ENCODE measurements at regions not wholly inside any gene's neighbourhood (a gene's known extent, or its start where the extent isn't known, plus 50 kb on each side); places are given as distances from the start of the nearest gene placed in this dataset.

DNA sequence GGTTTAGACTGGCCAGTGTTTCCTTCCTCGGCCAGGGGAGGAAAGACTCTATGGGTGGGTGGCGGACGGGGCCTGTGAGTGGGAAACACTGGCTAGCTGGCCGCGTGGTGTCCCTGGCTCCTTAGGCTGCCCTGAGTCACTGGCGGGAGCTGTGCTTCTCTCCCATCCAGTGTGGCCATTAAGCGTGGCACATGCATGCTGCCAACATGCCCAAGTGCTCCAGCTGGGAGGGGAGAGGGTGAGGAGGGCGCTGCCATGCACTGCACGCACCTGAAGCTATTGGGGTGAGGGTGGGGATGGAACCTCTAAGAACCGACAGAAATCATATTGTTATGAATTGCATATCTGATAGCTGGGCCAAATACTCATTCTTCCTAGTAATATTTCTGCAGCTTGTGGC is 270.8 kb downstream of the CALCRL start:
- TF ChIP-seq, protein P1, sequence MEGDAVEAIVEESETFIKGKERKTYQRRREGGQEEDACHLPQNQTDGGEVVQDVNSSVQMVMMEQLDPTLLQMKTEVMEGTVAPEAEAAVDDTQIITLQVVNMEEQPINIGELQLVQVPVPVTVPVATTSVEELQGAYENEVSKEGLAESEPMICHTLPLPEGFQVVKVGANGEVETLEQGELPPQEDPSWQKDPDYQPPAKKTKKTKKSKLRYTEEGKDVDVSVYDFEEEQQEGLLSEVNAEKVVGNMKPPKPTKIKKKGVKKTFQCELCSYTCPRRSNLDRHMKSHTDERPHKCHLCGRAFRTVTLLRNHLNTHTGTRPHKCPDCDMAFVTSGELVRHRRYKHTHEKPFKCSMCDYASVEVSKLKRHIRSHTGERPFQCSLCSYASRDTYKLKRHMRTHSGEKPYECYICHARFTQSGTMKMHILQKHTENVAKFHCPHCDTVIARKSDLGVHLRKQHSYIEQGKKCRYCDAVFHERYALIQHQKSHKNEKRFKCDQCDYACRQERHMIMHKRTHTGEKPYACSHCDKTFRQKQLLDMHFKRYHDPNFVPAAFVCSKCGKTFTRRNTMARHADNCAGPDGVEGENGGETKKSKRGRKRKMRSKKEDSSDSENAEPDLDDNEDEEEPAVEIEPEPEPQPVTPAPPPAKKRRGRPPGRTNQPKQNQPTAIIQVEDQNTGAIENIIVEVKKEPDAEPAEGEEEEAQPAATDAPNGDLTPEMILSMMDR (IDR thresholded peaks at IDR 0.05; ENCODE audit: low read depth, low read length) = no peak
- TF ChIP-seq EZH2phosphoT487 (IDR thresholded peaks at IDR 0.05; ENCODE audit: low read depth) = no peak

Data from OCI-LY3 (cell line).